HG03095 (cell line): ENCODE measurements at regions not wholly inside any gene's neighbourhood (a gene's known extent, or its start where the extent isn't known, plus 50 kb on each side); places are given as distances from the start of the nearest gene placed in this dataset.

Experiments
- ATAC-seq: cut with Tn5 transposase; IDR thresholded peaks from one replicate; pipeline ENCODE4 v1.9.1; 2021; ENCODE audit warnings: moderate library complexity; ENCODE audit not compliant: unreplicated experiment

DNA sequence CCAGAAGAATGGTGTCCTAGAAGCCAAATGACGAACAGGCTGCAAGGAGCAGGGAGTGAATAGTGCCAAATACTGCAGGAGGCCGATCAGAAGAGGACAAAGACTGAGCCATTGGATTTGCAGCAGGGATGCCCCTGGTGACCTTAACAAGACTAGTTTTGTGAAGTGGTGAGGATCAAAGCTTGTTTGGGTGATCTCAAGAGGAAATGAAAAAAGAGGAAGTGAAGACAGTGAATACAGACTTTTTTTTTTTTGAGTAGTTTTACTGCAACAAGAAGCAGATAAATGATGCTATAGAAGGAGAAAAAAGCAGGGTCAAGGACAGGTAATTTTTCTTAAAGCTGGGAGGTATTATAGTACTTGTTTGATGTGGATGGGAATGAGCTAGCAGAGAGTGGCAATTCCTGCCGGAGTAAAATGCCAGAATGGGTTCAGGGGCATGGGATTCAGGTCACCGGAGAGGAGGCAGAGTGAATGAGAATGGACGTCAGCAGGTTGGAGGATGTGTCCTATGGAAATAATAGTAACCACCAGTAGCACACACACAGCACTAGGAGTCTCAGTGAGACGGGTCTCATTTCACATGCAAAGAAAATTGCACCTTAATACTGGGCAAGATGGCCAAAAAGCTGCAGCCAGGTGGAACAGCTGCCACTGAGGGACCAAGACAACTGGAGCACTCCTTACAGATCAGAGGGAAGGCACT, 345.8 kb upstream of the CCDC196 start:
- peak; percentile 67 for ATAC-seq

- no peak for ATAC-seq
These were observed 345.2 kb upstream of the CCDC196 start for GRCh38 chr14:66140963-66141362.

DNA sequence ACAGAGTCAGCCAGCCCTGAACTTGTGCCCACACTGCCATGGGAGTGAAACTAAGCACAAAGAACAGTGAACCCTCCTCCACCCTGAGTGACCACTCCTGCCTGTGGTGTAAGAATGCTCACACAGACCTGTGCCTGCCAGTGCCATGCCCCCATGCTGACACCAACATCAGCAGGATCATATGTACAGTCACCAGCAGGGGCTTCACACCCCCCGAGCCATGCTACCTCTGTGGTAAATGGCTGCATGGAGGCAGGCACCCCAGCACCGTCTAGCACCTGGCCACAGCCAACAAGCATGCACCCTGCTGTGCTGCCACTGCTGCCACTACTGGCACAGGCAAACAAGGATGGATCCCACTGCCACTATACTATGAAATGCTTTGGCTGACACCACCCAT, 344.4 kb upstream of the CCDC196 start:
- ATAC-seq: no peak

GRCh38 chr14:66143387-66144112, 342.6 kb upstream of the CCDC196 start:
- ATAC-seq: no peak

DNA sequence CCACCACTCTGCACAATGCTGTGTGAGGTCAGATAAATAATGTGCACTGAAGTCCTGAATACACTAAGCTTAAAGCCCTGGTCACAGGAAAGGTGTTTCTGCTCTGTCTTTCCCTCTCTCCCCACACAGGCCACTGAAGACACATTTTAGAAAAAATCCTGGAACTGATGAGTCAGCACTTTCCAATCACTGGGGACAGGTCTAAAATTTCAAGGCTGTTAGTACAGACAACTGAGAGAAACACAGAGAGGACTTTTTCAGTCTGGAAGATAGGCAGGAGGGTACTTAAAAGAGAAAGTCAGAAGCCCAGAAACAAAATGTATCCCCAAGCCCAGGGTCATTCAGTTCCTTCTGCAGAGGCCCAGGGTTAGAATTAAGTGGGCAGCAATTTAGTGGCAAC, 333.9 kb upstream of the CCDC196 start:
- ATAC-seq: no peak

DNA sequence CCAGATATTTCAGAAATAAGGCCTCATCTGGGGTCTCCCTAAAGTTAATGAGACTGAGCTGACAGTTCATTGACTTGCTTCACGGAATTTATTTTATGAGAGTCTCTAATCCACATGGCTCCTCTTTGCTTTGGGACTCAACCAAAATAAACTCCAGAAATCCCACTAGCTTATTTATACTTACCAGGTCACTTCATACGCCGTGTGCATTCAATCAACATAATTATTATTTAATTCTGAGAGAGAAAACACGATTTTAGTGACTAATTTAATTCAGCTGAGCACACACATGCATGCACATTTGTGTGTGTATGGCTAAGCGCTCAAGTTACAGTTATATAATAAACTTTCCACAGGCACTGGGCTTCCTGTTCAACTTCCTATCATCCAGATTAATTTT, 333.4 kb upstream of the CCDC196 start:
- no peak for ATAC-seq

DNA sequence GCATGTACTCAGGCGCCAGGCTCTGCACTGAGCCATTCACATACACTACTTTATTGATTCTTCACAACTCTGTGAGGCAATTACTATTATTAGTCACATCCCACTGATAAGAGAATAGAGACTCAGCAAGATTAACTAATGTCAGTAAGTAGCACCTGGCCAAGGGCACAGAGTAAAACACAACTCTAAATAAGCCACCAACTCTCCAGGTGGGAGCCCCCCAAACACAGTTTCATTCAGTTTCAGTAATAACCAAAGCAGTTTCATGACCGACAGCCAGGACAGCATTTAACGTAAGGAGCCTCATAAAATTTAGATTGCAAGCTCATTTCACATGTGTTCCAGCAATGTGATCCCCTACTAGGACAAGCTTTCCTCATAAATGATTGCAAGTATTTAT, 323.1 kb upstream of the CCDC196 start:
- no peak for ATAC-seq

GRCh38 chr14:66165337-66165736, 320.8 kb upstream of the CCDC196 start:
- no peak for ATAC-seq

DNA sequence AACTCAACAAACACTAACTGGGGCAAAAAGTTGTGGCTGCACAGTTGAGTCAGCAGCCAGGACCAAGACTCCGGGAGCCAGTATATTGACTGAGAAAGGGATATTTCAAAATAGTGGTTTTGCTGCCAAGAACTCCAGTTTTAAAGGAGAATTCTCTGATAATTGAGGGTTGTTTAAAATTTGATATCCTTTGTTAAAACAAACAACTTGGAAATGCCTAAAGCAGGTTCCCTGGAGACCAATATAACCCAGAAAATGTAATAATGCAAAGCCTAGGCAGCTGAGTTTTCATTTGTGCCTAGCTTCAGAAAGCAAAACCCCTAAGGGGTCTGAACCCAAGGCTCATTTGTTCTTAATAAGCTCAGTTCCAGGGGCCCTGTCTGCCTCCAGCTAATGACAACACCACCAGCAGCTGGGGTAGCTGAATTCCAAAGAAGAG, 311.7 kb upstream of the CCDC196 start:
- ATAC-seq: no peak

- no peak for ATAC-seq
These were observed 308.2 kb upstream of the CCDC196 start for GRCh38 chr14:66177935-66178334.

GRCh38 chr14:66196670-66197069, 289.5 kb upstream of the CCDC196 start:
- ATAC-seq: no peak

DNA sequence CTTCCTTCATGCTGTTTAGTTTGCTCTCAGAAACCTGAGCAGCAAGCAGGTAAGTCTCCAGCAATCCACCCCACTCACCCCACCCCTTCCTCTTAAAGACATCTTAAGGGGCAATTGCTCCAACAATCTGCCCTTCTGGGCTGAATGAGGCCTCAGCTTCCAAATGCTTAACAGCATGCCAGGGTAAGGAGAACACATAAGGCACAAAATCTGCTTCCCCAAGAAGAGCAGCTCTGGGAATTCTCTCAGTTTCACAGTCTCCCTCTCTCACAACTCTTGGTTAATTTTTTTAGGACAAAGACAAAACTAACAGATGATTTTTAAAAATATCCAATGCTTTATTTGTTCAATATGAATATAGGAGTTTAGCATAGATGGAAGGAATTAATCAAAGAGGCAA, 288.9 kb upstream of the CCDC196 start:
- no peak for ATAC-seq

- no peak for ATAC-seq
These were observed 279.6 kb upstream of the CCDC196 start for GRCh38 chr14:66206554-66206953.

DNA sequence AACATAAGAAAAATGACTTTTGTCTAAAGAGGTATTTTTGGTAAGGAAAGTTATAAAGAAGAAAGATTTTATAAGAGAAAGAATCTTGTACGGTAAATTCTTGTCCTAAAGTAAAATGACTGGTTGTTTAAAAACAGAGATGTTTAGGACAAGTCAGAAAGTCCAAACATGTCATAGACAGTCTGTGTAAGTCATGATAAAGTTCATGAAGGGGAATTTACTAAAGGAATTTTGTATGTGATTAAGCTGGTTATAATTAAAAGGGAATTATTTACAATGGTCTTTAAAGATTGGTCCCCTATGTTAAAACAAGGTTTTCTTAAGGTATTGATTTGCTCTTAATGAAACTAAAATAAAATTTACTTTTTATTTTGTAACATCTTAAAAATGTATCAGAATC, 269.4 kb upstream of the CCDC196 start:
- ATAC-seq: no peak

GRCh38 chr14:66219886-66220285, 266.3 kb upstream of the CCDC196 start:
- no peak for ATAC-seq

GRCh38 chr14:66224492-66225178, 261.5 kb upstream of the CCDC196 start:
- no peak for ATAC-seq

DNA sequence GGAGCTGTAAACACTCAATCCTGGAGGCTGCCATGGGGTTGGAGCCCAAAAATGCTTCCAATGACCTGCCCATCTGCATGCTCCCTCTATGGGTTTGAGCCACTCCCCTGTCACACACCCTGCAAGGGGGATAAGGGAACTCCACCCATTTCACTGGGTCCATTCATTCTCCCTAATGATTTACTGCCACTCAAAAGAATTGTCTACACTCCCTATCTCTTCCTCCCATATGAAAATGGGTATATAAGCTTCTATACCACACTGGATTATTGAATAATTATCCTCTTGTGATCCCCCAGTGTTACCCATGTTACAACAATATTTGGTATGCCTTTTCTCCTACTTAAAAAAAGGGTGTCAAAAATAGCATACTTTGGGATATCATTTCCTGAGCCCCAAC, 260.8 kb upstream of the CCDC196 start:
- no peak for ATAC-seq

DNA sequence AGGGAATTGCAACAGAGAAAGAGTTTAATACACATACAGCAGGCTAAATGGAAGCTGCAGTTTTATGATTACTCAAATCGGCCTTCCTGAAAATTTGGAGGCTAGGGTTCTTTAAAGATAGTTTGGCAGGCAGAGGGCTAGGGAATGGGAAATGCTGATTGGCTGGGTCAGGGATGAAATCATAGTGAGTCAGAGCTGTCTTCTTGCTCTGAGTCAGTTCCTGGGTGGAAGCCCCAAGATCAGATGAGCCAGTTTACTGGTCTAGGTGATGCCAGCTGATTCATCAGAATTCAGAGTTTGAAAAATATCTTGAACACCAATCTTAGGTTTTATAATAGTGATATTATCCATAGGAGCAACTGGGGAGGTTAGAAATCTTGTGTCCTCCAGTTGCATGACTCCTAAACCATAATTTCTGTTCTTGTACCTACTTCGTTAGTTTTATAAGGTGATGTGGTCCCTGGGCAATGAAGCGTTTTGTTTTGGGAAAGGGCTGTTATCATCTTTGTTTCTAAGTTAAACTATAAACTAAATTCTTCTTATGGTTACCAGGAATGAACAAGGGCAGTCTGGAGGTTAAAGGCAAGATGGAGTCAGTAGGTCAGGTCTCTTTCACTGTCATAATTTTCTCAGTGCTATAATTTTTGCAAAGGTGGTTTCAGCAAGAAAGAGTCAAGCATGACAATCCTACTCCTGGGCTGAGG, 257.8 kb upstream of the CCDC196 start:
- no peak for ATAC-seq

- ATAC-seq: no peak
These were observed 254.4 kb upstream of the CCDC196 start for GRCh38 chr14:66231820-66232219.

GRCh38 chr14:66233591-66233990, 252.6 kb upstream of the CCDC196 start:
- ATAC-seq: no peak

GRCh38 chr14:66234411-66234810, 251.8 kb upstream of the CCDC196 start:
- ATAC-seq: no peak
